Smooth muscle cell (in vitro differentiated cells): ENCODE measurements at regions not wholly inside any gene's neighbourhood (a gene's known extent, or its start where the extent isn't known, plus 50 kb on each side); places are given as distances from the start of the nearest gene placed in this dataset.

Experiments used
- DNase-seq: peaks from one replicate; lab custom pipeline; 2025; ENCODE audit not compliant: unreplicated experiment; lab: John Stamatoyannopoulos, UW
- H2AFZ ChIP-seq: fragments of 200-600 bp; sonication (generic); 2 replicates; pipeline ENCODE4 v1.6.0; 2016; ENCODE audit warnings: antibody characterized with exemption, low read depth, mild to moderate bottlenecking
- H3F3A ChIP-seq: fragments of 200-600 bp; sonication (generic); 2 replicates; pipeline ENCODE4 v1.6.0; 2017; ENCODE audit warnings: antibody characterized with exemption, low read depth
- H3K27ac ChIP-seq: fragments of 200-600 bp; sonication (generic); 2 replicates; pipeline ENCODE4 v1.5.1; 2016; ENCODE audit warnings: low read depth, mild to moderate bottlenecking
- H3K27me3 ChIP-seq: fragments of 200-600 bp; sonication (generic); 2 replicates; pipeline ENCODE4 v1.6.1; 2016; ENCODE audit warnings: low read depth, mild to moderate bottlenecking
- H3K36me3 ChIP-seq: fragments of 200-600 bp; sonication (generic); 2 replicates; pipeline ENCODE4 v1.5.1; 2016; ENCODE audit warnings: low read depth
- H3K4me1 ChIP-seq: fragments of 200-600 bp; sonication (generic); 2 replicates; pipeline ENCODE4 v1.5.1; 2016; ENCODE audit warnings: low read depth
- H3K4me2 ChIP-seq: fragments of 200-600 bp; sonication (generic); 2 replicates; pipeline ENCODE4 v1.6.0; 2016; ENCODE audit warnings: mild to moderate bottlenecking
- H3K4me3 ChIP-seq: fragments of 200-600 bp; sonication (generic); 2 replicates; pipeline ENCODE4 v1.5.1; 2016; ENCODE audit warnings: mild to moderate bottlenecking
- H3K79me2 ChIP-seq: fragments of 200-600 bp; sonication (generic); 2 replicates; pipeline ENCODE4 v1.6.0; 2016; ENCODE audit warnings: low read depth, mild to moderate bottlenecking
- H3K9ac ChIP-seq: fragments of 200-600 bp; sonication (generic); 2 replicates; pipeline ENCODE4 v1.6.0; 2016; ENCODE audit warnings: low read depth
- H3K9me3 ChIP-seq: fragments of 200-600 bp; sonication (generic); replicated peaks from 2 replicates; pipeline ENCODE4 v1.5.1; 2016; ENCODE audit warnings: low read depth
- H4K20me1 ChIP-seq: fragments of 200-600 bp; sonication (generic); 2 replicates; pipeline ENCODE4 v1.6.0; 2016; ENCODE audit warnings: low read depth
- CTCF ChIP-seq: fragments of 200-600 bp; sonication (generic); IDR thresholded peaks from 2 replicates; pipeline ENCODE4 v1.5.1; 2017; ENCODE audit warnings: borderline replicate concordance, mild to moderate bottlenecking, antibody characterized with exemption; ENCODE audit not compliant: insufficient read depth, poor library complexity, severe bottlenecking
- whole genome bisulfite sequencing: methylation state at CpG from one replicate; pipeline ENCODE4 v1.1.7; 2016; ENCODE audit warnings: low lambda C conversion rate; 5-methylcytosine and 5-hydroxymethylcytosine counted together

- no peak overlapping the region for H2AFZ ChIP-seq
- no peak overlapping the region for H3K27ac ChIP-seq
- no peaks in the 10 kb centered on the region for H3K36me3 ChIP-seq
- H3K27me3 ChIP-seq: no peaks in the 10 kb centered on the region
- H3K4me3 ChIP-seq: no peak overlapping the region
- no peak overlapping the region for H3K9ac ChIP-seq
- no peak for TF ChIP-seq CTCF
- H3F3A ChIP-seq: no peaks in the 10 kb centered on the region
- H3K79me2 ChIP-seq: no peaks in the 10 kb centered on the region
- H4K20me1 ChIP-seq: no peaks in the 10 kb centered on the region
- no peak overlapping the region for H3K4me2 ChIP-seq
- 71% methylated on average over 5 of the region's 5 CpGs for WGBS
- no peaks in the 10 kb centered on the region for H3K9me3 ChIP-seq
- no peaks in the 10 kb centered on the region for H3K4me1 ChIP-seq
- DNase-seq: no peak
Observed at GRCh38 chr11:131303611-131304119, 66.8 kb upstream of the NTM start.

- Histone ChIP-seq H3K36me3 (no peaks in the 10 kb centered on the region), H3K79me2 (no peaks in the 10 kb centered on the region), H3K9me3 (no peaks in the 10 kb centered on the region), H4K20me1 (no peaks in the 10 kb centered on the region), H3K4me1 (no peaks in the 10 kb centered on the region), H3K4me3 (no peak overlapping the region), H3F3A (no peaks in the 10 kb centered on the region), H3K9ac (no peak overlapping the region), H2AFZ (no peak overlapping the region), H3K4me2 (no peak overlapping the region), H3K27ac (no peak overlapping the region), H3K27me3 (no peaks in the 10 kb centered on the region)
- no peak for DNase-seq
- TF ChIP-seq CTCF: no peak
- WGBS: 81% methylated on average over 3 of the region's 3 CpGs
Observed at GRCh38 chr11:131305005-131305404, 65.4 kb upstream of the NTM start.

- WGBS: 97% methylated on average over 6 of the region's 6 CpGs
Observed at GRCh38 chr11:131307506-131307905, 62.9 kb upstream of the NTM start.

More at GRCh38 chr11:131307506-131307905, 62.9 kb upstream of the NTM start:
- Histone ChIP-seq H3F3A (no peaks in the 10 kb centered on the region), H3K4me1 (no peaks in the 10 kb centered on the region), H3K27ac (no peak overlapping the region), H3K4me3 (no peak overlapping the region), H3K79me2 (no peaks in the 10 kb centered on the region), H4K20me1 (no peaks in the 10 kb centered on the region), H3K27me3 (no peaks in the 10 kb centered on the region), H3K9me3 (no peaks in the 10 kb centered on the region), H3K9ac (no peak overlapping the region), H2AFZ (no peak overlapping the region), H3K4me2 (no peak overlapping the region), H3K36me3 (no peaks in the 10 kb centered on the region)
- no peak for TF ChIP-seq CTCF
- no peak for DNase-seq
